ENCODE measurements at regions not wholly inside any gene's neighbourhood (a gene's known extent, or its start where the extent isn't known, plus 50 kb on each side); places are given as distances from the start of the nearest gene placed in this dataset.

DNA sequence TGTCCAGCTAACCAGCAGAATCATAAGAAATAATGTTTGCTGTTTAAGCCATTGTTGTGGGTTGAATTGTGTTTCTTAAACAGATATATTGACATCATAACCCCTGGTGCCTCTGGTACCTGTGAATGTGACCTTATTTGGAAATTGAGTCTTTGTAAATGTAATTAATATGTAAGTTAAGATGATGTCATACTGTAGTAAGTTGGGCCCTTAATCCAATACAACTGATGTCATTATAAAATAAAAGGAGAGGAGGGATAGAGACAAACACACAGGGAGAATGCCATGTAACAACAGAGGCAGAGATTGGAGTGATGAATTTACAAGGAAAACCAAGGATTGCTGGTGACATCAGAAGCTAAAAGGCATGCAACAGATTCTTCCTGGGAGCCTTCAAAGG, 141.4 kb downstream of the ZIC3 start:
- in situ Hi-C loops (cut with MboI; ENCODE audit: low sequenced_read_pairs, unreplicated experiment), result no loop called here
- no peak for DNase-seq (ENCODE audit: low spot score)
- TF ChIP-seq, protein P1, sequence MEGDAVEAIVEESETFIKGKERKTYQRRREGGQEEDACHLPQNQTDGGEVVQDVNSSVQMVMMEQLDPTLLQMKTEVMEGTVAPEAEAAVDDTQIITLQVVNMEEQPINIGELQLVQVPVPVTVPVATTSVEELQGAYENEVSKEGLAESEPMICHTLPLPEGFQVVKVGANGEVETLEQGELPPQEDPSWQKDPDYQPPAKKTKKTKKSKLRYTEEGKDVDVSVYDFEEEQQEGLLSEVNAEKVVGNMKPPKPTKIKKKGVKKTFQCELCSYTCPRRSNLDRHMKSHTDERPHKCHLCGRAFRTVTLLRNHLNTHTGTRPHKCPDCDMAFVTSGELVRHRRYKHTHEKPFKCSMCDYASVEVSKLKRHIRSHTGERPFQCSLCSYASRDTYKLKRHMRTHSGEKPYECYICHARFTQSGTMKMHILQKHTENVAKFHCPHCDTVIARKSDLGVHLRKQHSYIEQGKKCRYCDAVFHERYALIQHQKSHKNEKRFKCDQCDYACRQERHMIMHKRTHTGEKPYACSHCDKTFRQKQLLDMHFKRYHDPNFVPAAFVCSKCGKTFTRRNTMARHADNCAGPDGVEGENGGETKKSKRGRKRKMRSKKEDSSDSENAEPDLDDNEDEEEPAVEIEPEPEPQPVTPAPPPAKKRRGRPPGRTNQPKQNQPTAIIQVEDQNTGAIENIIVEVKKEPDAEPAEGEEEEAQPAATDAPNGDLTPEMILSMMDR (IDR thresholded peaks at IDR 0.05; ENCODE audit: borderline replicate concordance, control extremely low read depth, extremely low read depth, insufficient read depth, missing control alignments), result no peak

DNA sequence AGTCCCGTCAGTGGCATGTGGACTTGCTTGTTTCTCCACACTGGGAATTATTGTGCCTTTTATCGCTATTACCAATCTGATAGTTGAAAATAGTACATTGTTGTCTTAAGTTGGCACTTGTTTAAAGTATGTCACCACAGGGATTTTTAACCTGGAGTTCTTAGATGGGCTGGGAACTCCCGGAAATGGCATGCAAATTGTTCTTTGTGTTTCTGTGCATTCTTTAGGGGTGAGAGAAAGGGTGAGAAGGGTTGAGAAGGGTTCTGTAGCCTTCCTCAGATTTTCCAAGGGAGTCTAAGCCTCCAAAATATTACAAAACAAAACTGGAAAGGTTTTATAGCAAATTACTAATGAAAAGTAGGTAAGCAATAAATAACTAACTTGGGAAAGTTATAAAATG, 176.9 kb downstream of the ZIC3 start:
- DNase-seq (ENCODE audit: low spot score), result no peak
- TF ChIP-seq, protein P1 (IDR thresholded peaks at IDR 0.05; ENCODE audit: borderline replicate concordance, control extremely low read depth, extremely low read depth, insufficient read depth, missing control alignments), result no peak
- in situ Hi-C loops (cut with MboI; ENCODE audit: low sequenced_read_pairs, unreplicated experiment), result no loop called here

DNA sequence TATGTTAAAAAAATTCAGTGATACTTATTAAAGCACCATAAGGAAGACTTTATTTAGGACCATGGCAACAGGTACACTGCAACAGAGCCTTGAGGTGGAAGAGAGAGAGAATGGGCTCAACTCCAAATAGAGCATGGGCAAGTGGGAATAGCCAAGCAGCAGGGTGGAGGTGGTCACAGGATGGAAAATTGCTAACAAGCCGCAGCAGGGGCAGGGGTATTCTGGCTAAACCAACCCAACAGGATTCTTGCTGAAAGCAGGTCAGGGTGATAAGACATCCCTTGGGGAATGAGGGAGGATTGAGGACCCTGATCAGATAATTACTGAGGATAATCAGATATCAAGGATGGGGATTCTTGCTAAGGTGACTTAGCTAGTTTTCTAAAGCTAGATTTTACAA, 177.5 kb downstream of the ZIC3 start:
- in situ Hi-C loops (cut with MboI; ENCODE audit: low sequenced_read_pairs, unreplicated experiment), result no loop called here
- DNase-seq (ENCODE audit: low spot score), result no peak
- TF ChIP-seq, protein P1 (IDR thresholded peaks at IDR 0.05; ENCODE audit: borderline replicate concordance, control extremely low read depth, extremely low read depth, insufficient read depth, missing control alignments), result no peak

DNA sequence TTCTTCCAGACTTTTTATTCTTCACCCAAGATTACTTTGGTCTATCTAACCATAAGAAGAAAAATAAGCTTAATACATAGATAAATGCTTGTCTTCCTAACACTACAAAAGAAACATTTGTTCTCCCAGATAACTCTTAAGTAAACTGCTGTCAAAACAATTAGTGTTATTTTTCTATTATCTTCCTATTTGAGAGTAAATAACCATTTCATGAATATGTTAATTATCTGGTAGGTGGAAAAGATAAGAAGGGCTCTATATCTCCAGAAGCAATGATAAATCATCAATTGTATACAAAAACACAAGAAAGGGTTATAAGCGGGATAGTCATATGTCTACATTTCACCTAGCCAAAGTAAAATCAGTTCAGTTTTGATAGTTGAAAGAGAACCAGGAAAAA, 180.4 kb downstream of the ZIC3 start:
- DNase-seq (ENCODE audit: low spot score), result no peak
- TF ChIP-seq, protein P1 (IDR thresholded peaks at IDR 0.05; ENCODE audit: borderline replicate concordance, control extremely low read depth, extremely low read depth, insufficient read depth, missing control alignments), result no peak
- in situ Hi-C loops (cut with MboI; ENCODE audit: low sequenced_read_pairs, unreplicated experiment), result no loop called here

DNA sequence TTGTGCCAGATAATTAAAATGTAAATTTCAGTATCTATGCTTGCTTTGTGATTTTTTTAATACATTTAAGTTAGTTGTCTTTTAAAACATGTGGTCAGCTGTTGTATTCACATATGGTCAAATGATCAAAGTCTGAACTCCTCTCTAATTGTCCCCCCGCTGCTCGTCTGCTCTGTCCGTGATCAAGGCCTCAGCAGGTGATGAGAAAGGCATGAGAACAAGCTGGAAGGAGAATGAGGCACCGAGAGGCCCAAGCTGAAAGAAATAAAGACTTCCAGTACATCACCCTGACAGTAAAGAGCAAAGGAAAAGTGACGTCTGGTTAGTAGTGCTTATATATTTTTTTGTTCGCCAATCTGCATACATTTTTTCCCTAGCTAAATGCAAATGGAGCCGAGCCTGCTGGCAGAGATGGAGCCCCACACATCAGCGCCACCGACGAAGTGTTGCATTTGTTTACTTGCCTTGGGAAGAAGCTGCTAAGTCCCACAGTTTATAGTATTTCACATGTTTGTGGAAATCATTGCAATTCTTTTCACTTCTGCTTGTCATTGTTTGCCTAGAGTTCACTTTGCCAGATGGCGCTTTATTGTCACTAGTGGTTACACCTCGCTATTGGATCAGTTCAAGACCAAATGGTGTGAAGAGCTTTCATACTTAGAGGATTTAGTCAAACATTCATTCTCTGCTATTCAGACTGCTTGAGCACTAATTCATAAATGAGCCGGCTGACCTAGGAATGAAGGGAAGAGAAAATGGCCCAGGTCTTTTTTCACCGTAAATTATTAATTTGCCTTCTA, 181.5 kb downstream of the ZIC3 start:
- TF ChIP-seq, protein P1 (IDR thresholded peaks at IDR 0.05; ENCODE audit: borderline replicate concordance, control extremely low read depth, extremely low read depth, insufficient read depth, missing control alignments), result no peak
- DNase-seq (ENCODE audit: low spot score), result no peak
- in situ Hi-C loops (cut with MboI; ENCODE audit: low sequenced_read_pairs, unreplicated experiment), result no loop called here

DNA sequence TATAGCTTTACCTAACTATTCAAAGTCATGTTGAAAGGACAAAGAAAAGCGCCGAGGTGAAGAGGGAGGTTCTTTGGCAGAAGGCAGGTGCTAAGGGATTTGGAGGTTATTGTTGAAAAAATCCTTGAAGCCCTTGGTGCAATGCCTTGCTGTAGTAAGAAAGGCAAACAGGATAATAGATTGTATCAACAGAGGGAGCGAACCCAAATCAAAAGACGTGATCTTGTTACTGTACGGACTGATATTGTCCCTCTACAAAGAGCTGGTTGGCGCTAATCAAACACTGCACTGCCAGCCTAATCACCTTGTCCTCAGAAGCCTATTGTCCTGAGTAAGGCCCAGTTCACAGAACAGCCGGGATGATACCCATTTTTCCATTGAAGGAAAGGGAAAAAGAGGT, 182.9 kb downstream of the ZIC3 start:
- TF ChIP-seq, protein P1 (IDR thresholded peaks at IDR 0.05; ENCODE audit: borderline replicate concordance, control extremely low read depth, extremely low read depth, insufficient read depth, missing control alignments), result no peak
- no peak for DNase-seq (ENCODE audit: low spot score)
- in situ Hi-C loops (cut with MboI; ENCODE audit: low sequenced_read_pairs, unreplicated experiment), result no loop called here
